Keratinocyte (primary cell): ENCODE measurements at regions not wholly inside any gene's neighbourhood (a gene's known extent, or its start where the extent isn't known, plus 50 kb on each side); places are given as distances from the start of the nearest gene placed in this dataset.

Experiments
- CTCF ChIP-seq, 3 experiments: IDR thresholded peaks in 1 of 3; conservative IDR thresholded peaks in 1 of 3; optimal IDR thresholded peaks in 1 of 3; 2 replicates in 2 of 3; 3 replicates in 1 of 3; pipeline versions ENCODE3 to v1.5.1; 2011; ENCODE audit warnings: low read length in 3 of 3, mild to moderate bottlenecking in 3 of 3, moderate library complexity in 2 of 3, control low read depth in 1 of 3, inconsistent platforms in 1 of 3; ENCODE audit not compliant: insufficient read depth in 2 of 3; ENCODE audit errors: extremely low read depth in 1 of 3
- EZH2 ChIP-seq: IDR thresholded peaks from one replicate; pipeline ENCODE4 v1.6.1; 2012; ENCODE audit warnings: inconsistent platforms, mild to moderate bottlenecking, low read length, moderate library complexity

GRCh38 chr6:4319981-4320683 is 184.8 kb upstream of the ECI2 start:
- no peak for TF ChIP-seq CTCF (optimal IDR thresholded peaks at IDR 0.05 in 1 of 3, IDR thresholded peaks at IDR 0.05 in 1 of 3, conservative IDR thresholded peaks at IDR 0.05 in 1 of 3; ENCODE audit: extremely low read depth in 1 of 3, insufficient read depth in 2 of 3, low read length in 3 of 3)
- TF ChIP-seq EZH2: no peak
